Esophagus muscularis mucosa (tissue), 4 donors: ENCODE measurements at regions not wholly inside any gene's neighbourhood (a gene's known extent, or its start where the extent isn't known, plus 50 kb on each side); places are given as distances from the start of the nearest gene placed in this dataset.
A peak's percentile ranks its signal among the peaks of the same experiment; 100 is the strongest.

Experiments used
- DNase-seq: peaks from one replicate; pipeline ENCODE4 v3.0.0-alpha.2; 2017; ENCODE audit errors: extremely low spot score
- H3K27ac ChIP-seq, 4 donors: fragments of 200-600 bp; sonication (generic); replicated peaks in 1 of 4; 1 replicate in 3 of 4; 2 replicates in 1 of 4; pipeline ENCODE4 v1.5.1; 2016 to 2019; ENCODE audit warnings: mild to moderate bottlenecking in 1 of 4
- H3K27me3 ChIP-seq, 4 donors: fragments of 200-600 bp; sonication (generic); one replicate each; pipeline versions ENCODE4 v1.5.1 to v1.6.0; 2016 to 2019
- H3K36me3 ChIP-seq, 4 donors: fragments of 200-600 bp; sonication (generic); one replicate each; pipeline ENCODE4 v1.5.1; 2016 to 2019
- H3K4me1 ChIP-seq, 4 donors: fragments of 200-600 bp; sonication (generic); one replicate each; pipeline ENCODE4 v1.5.1; 2016 to 2019
- H3K4me3 ChIP-seq, 4 donors: fragments of 200-600 bp; sonication (generic); 1 replicate in 2 of 4; 2 replicates in 2 of 4; pipeline ENCODE4 v1.5.1; 2016 to 2019; ENCODE audit warnings: mild to moderate bottlenecking in 4 of 4, moderate library complexity in 1 of 4
- H3K9me3 ChIP-seq, 4 donors: fragments of 200-600 bp; sonication (generic); 1 replicate in 3 of 4; 2 replicates in 1 of 4; pipeline ENCODE4 v1.5.1; 2016 to 2019
- CTCF ChIP-seq, 3 experiments: fragments of 200-600 bp in 2 of 3; fragments of 450-650 bp in 1 of 3; sonication (generic) in 2 of 3; IDR thresholded peaks; one replicate each; pipeline ENCODE4 v1.5.1; 2017 to 2019; ENCODE audit warnings: antibody characterized with exemption in 3 of 3, mild to moderate bottlenecking in 2 of 3, moderate library complexity in 1 of 3
- EP300 ChIP-seq: sonication (generic); formaldehyde crosslinking; IDR thresholded peaks from one replicate; pipeline ENCODE4 v1.6.1; 2017; ENCODE audit warnings: antibody characterized with exemption
- POLR2A ChIP-seq: fragments of 450-650 bp; IDR thresholded peaks from one replicate; pipeline ENCODE4 v1.6.1; 2017; ENCODE audit warnings: antibody characterized with exemption, moderate library complexity, mild to moderate bottlenecking, low read depth
- POLR2AphosphoS5 ChIP-seq, 2 donors: sonication (generic); formaldehyde crosslinking; IDR thresholded peaks; one replicate each; pipeline ENCODE4 v1.6.1; 2017; ENCODE audit warnings: antibody characterized with exemption in 2 of 2
- WGBS: methylation state at CpG from one replicate; pipeline ENCODE4 v1.1.5; 2018; 5-methylcytosine and 5-hydroxymethylcytosine counted together
- intact Hi-C: fragments of 100-400 bp; cut with DNase I; formaldehyde crosslinking; loops from one replicate; pipeline ENCODE4 v1.15.1; 2023

- peak; percentile 45 for DNase-seq
- intact Hi-C loops, result no loop called here
- no peak for TF ChIP-seq EP300
- no peak for TF ChIP-seq CTCF (IDR thresholded peaks at IDR 0.05)
- no peak for TF ChIP-seq POLR2A
- no peak for TF ChIP-seq POLR2AphosphoS5 (IDR thresholded peaks at IDR 0.05)
- H3K4me3 ChIP-seq, result no peak overlapping the region
- H3K36me3 ChIP-seq, result no peaks in the 10 kb centered on the region
- H3K27me3 ChIP-seq, result no peaks in the 10 kb centered on the region
- H3K9me3 ChIP-seq, result no peaks in the 10 kb centered on the region
- H3K27ac ChIP-seq, result no peak overlapping the region
- H3K4me1 ChIP-seq, result peaks cover 8 to 19% (median 12%) of the 10 kb centered on the region in 4 donors
- WGBS, result 100% methylated on average over 6 of the region's 6 CpGs
Observed at GRCh38 chr1:234710381-234710780, 100.4 kb upstream of the IRF2BP2 start.

- DNase-seq, result peak; percentile 74
- Histone ChIP-seq H3K4me1 (peaks cover 4 to 14% (median 10%) of the 10 kb centered on the region in 4 donors), H3K36me3 (no peaks in the 10 kb centered on the region), H3K9me3 (no peaks in the 10 kb centered on the region), H3K27ac (no peak overlapping the region), H3K27me3 (no peaks in the 10 kb centered on the region), H3K4me3 (no peak overlapping the region)
- 89% methylated on average over 14 of the region's 14 CpGs for WGBS
- intact Hi-C loops, result no loop called here
- no peak for TF ChIP-seq POLR2AphosphoS5 (IDR thresholded peaks at IDR 0.05)
- TF ChIP-seq POLR2A, result no peak
- no peak for TF ChIP-seq CTCF (IDR thresholded peaks at IDR 0.05)
- TF ChIP-seq EP300, result no peak
Observed at GRCh38 chr1:234709473-234710228, 99.7 kb upstream of the IRF2BP2 start.

- H3K9me3 ChIP-seq, result no peaks in the 10 kb centered on the region
- H3K4me1 ChIP-seq, result peaks cover 4 to 14% (median 10%) of the 10 kb centered on the region in 4 donors
- no peaks in the 10 kb centered on the region for H3K36me3 ChIP-seq
- WGBS, result 94% methylated on average over 9 of the region's 9 CpGs
- intact Hi-C loops, result no loop called here
- no peak overlapping the region for H3K27ac ChIP-seq
- no peaks in the 10 kb centered on the region for H3K27me3 ChIP-seq
- no peak for DNase-seq
- no peak overlapping the region for H3K4me3 ChIP-seq
- no peak for TF ChIP-seq EP300
- TF ChIP-seq POLR2AphosphoS5 (IDR thresholded peaks at IDR 0.05), result no peak
- no peak for TF ChIP-seq POLR2A
- no peak for TF ChIP-seq CTCF (IDR thresholded peaks at IDR 0.05)
Observed at GRCh38 chr1:234708700-234709395, 98.9 kb upstream of the IRF2BP2 start.

- DNase-seq, result no peak
- 73% methylated on average over 1 of the region's 1 CpG for WGBS
- intact Hi-C loops, result no loop called here
- H3K4me3 ChIP-seq, result no peak overlapping the region
- H3K36me3 ChIP-seq, result no peaks in the 10 kb centered on the region
- H3K4me1 ChIP-seq, result peaks cover 4 to 14% (median 10%) of the 10 kb centered on the region in 4 donors
- H3K9me3 ChIP-seq, result no peaks in the 10 kb centered on the region
- TF ChIP-seq POLR2A (no peak), POLR2AphosphoS5 (IDR thresholded peaks at IDR 0.05) (no peak), EP300 (no peak), CTCF (IDR thresholded peaks at IDR 0.05) (no peak)
- H3K27ac ChIP-seq, result no peak overlapping the region
- no peaks in the 10 kb centered on the region for H3K27me3 ChIP-seq
Observed at GRCh38 chr1:234707641-234708040, 97.7 kb upstream of the IRF2BP2 start.
